Right kidney (tissue), 1 donor: ENCODE measurements at regions not wholly inside any gene's neighbourhood (a gene's known extent, or its start where the extent isn't known, plus 50 kb on each side); places are given as distances from the start of the nearest gene placed in this dataset.
"Not testable (repeated sequence)": the region's sequence is repeated elsewhere in the genome, so short reads cannot be mapped to it uniquely, and the experiment has no call there.

Experiments
- DNase-seq: peaks from one replicate; pipeline ENCODE4 v3.0.0-alpha.2; 2016

GRCh38 chr15:92763459-92763858, 107.9 kb upstream of the FAM174B start:
- no peak for DNase-seq

GRCh38 chr15:92768131-92768530, 112.6 kb upstream of the FAM174B start:
- not testable (repeated sequence) for DNase-seq

- no peak for DNase-seq
These were observed 115.1 kb upstream of the FAM174B start for GRCh38 chr15:92770641-92771040.

GRCh38 chr15:92772061-92772460, 116.5 kb upstream of the FAM174B start:
- DNase-seq: no peak

GRCh38 chr15:92772626-92773244, 117.2 kb upstream of the FAM174B start:
- DNase-seq: no peak

GRCh38 chr15:92773340-92773739, 117.8 kb upstream of the FAM174B start:
- no peak for DNase-seq

- DNase-seq: no peak
These were observed 120.2 kb upstream of the CHD2 start for GRCh38 chr15:92779874-92780273.

- no peak for DNase-seq
These were observed 119.3 kb upstream of the CHD2 start for GRCh38 chr15:92780843-92781242.

- DNase-seq: no peak
These were observed 118.1 kb upstream of the CHD2 start for GRCh38 chr15:92781925-92782453.

GRCh38 chr15:92787116-92787515, 113.0 kb upstream of the CHD2 start:
- DNase-seq: no peak

- DNase-seq: no peak
These were observed 111.9 kb upstream of the CHD2 start for GRCh38 chr15:92788196-92788595.

- DNase-seq: not testable (repeated sequence)
These were observed 111.3 kb upstream of the CHD2 start for GRCh38 chr15:92788793-92789192.

GRCh38 chr15:92796161-92796611, 103.9 kb upstream of the CHD2 start:
- no peak for DNase-seq

GRCh38 chr15:92797168-92798052, 102.7 kb upstream of the CHD2 start:
- DNase-seq: peak; percentile 35

- no peak for DNase-seq
These were observed 100.1 kb upstream of the CHD2 start for GRCh38 chr15:92800013-92800412.

GRCh38 chr15:92800416-92801055, 99.6 kb upstream of the CHD2 start:
- not testable (repeated sequence) for DNase-seq

GRCh38 chr15:92801056-92801773, 98.9 kb upstream of the CHD2 start:
- DNase-seq: not testable (repeated sequence)

- no peak for DNase-seq
These were observed 98.2 kb upstream of the CHD2 start for GRCh38 chr15:92801774-92802464.

GRCh38 chr15:92803536-92803851, 96.6 kb upstream of the CHD2 start:
- DNase-seq: no peak

GRCh38 chr15:92803852-92804609, 96.1 kb upstream of the CHD2 start:
- DNase-seq: no peak

- DNase-seq: not testable (repeated sequence)
These were observed 95.6 kb upstream of the CHD2 start for GRCh38 chr15:92804610-92804936.
